ENCODE measurements at regions not wholly inside any gene's neighbourhood (a gene's known extent, or its start where the extent isn't known, plus 50 kb on each side); places are given as distances from the start of the nearest gene placed in this dataset.

DNA sequence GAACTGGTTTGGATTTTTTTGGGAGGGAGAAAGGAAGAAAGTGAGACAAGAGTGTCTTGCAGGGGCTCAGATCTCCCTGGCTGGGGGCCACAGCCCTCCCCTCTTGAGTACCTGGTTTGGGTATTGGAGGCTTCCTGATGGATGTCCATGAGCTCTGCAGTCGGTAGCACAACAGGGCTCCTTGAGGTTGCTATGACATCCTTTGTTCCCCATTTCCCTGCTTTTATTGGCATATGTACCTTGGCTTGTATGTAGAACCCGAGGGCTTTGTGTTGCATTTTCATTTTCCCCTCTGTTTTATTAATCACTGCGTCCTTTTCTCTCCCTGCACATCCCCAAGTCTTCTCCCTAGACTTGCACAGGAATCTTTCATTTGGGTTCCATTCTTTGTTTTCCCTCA is 355.5 kb upstream of the TSHZ2 start:
- Histone ChIP-seq H3K27ac (ENCODE audit: low read depth, low read length) (no peak overlapping the region), H3K9me3 (ENCODE audit: control insufficient read depth in 1 of 2, low read length in 2 of 2) (no peaks in the 10 kb centered on the region), H3K36me3 (ENCODE audit: insufficient read depth, low read length) (no peaks in the 10 kb centered on the region), H3K4me1 (ENCODE audit: insufficient read depth, low read length) (no peaks in the 10 kb centered on the region), H3K27me3 (ENCODE audit: insufficient read depth, low read length) (no peaks in the 10 kb centered on the region), H3K4me3 (ENCODE audit: low read length in 2 of 2) (no peak overlapping the region)
- H3K27me3 Mint-ChIP-seq = peaks cover 3 to 13% of the 10 kb centered on the region in 2 donors
- no peak overlapping the region for H3K27ac Mint-ChIP-seq
- DNase-seq = no peak
- H3K4me1 Mint-ChIP-seq = peaks cover 8 to 12% (median 10%) of the 10 kb centered on the region in 4 donors
- H3K36me3 Mint-ChIP-seq = no peaks in the 10 kb centered on the region
- no peak overlapping the region for H3K4me3 Mint-ChIP-seq
- intact Hi-C loops (cut with micrococcal nuclease) = no loop called here
- H3K9me3 Mint-ChIP-seq = peaks cover 0 to 2% (median 0%) of the 10 kb centered on the region in 8 donors
- POLR2A ChIA-PET (ENCODE audit: partially characterized antibody) = no interaction called here
- CTCF ChIA-PET (ENCODE audit: partially characterized antibody) = no interaction called here

- Mint-ChIP-seq H3K27me3 (peaks cover 3 to 13% of the 10 kb centered on the region in 2 donors), H3K4me3 (no peak overlapping the region), H3K9me3 (peaks cover 0 to 6% (median 1%) of the 10 kb centered on the region in 8 donors), H3K27ac (no peak overlapping the region), H3K36me3 (no peaks in the 10 kb centered on the region), H3K4me1 (peaks cover 4 to 5% (median 4%) of the 10 kb centered on the region in 4 donors)
- POLR2A ChIA-PET (ENCODE audit: partially characterized antibody) = no interaction called here
- CTCF ChIA-PET (ENCODE audit: partially characterized antibody) = no interaction called here
- Histone ChIP-seq H3K27me3 (ENCODE audit: insufficient read depth, low read length) (no peaks in the 10 kb centered on the region), H3K4me3 (ENCODE audit: low read length in 2 of 2) (no peak overlapping the region), H3K27ac (ENCODE audit: low read depth, low read length) (no peak overlapping the region), H3K9me3 (ENCODE audit: control insufficient read depth in 1 of 2, low read length in 2 of 2) (no peaks in the 10 kb centered on the region), H3K4me1 (ENCODE audit: insufficient read depth, low read length) (no peaks in the 10 kb centered on the region), H3K36me3 (ENCODE audit: insufficient read depth, low read length) (no peaks in the 10 kb centered on the region)
- intact Hi-C loops (cut with micrococcal nuclease) = no loop called here
- DNase-seq = no peak
These were observed 357.9 kb upstream of the TSHZ2 start for GRCh38 chr20:52614051-52614863.

- ChIA-PET CTCF (ENCODE audit: partially characterized antibody) (no interaction called here), POLR2A (ENCODE audit: partially characterized antibody) (no interaction called here)
- Histone ChIP-seq H3K4me3 (ENCODE audit: low read length in 2 of 2) (no peak overlapping the region), H3K9me3 (ENCODE audit: control insufficient read depth in 1 of 2, low read length in 2 of 2) (no peaks in the 10 kb centered on the region), H3K36me3 (ENCODE audit: insufficient read depth, low read length) (no peaks in the 10 kb centered on the region), H3K4me1 (ENCODE audit: insufficient read depth, low read length) (no peaks in the 10 kb centered on the region), H3K27me3 (ENCODE audit: insufficient read depth, low read length) (no peaks in the 10 kb centered on the region), H3K27ac (ENCODE audit: low read depth, low read length) (no peak overlapping the region)
- Mint-ChIP-seq H3K36me3 (no peaks in the 10 kb centered on the region), H3K4me1 (no peaks in the 10 kb centered on the region), H3K27ac (peak overlapping the region in 1 of 7 donors; percentile 43), H3K4me3 (no peak overlapping the region), H3K9me3 (peaks cover 0 to 6% (median 1%) of the 10 kb centered on the region in 8 donors), H3K27me3 (peaks cover 3 to 15% of the 10 kb centered on the region in 2 donors)
- intact Hi-C loops (cut with micrococcal nuclease) = no loop called here
- DNase-seq = no peak
These were observed 360.0 kb upstream of the TSHZ2 start for GRCh38 chr20:52612046-52612632.

- Mint-ChIP-seq H3K4me3 (no peak overlapping the region), H3K27me3 (peaks cover 3 to 10% of the 10 kb centered on the region in 2 donors), H3K27ac (no peak overlapping the region), H3K36me3 (no peaks in the 10 kb centered on the region), H3K4me1 (no peaks in the 10 kb centered on the region), H3K9me3 (peaks cover 0 to 6% (median 1%) of the 10 kb centered on the region in 8 donors)
- no peaks in the 10 kb centered on the region for H3K36me3 ChIP-seq (ENCODE audit: insufficient read depth, low read length)
- no peaks in the 10 kb centered on the region for H3K4me1 ChIP-seq (ENCODE audit: insufficient read depth, low read length)
- no peak for DNase-seq
- H3K9me3 ChIP-seq (ENCODE audit: control insufficient read depth in 1 of 2, low read length in 2 of 2) = no peaks in the 10 kb centered on the region
- intact Hi-C loops (cut with micrococcal nuclease) = no loop called here
- ChIA-PET POLR2A (ENCODE audit: partially characterized antibody) (no interaction called here), CTCF (ENCODE audit: partially characterized antibody) (no interaction called here)
- no peak overlapping the region for H3K27ac ChIP-seq (ENCODE audit: low read depth, low read length)
- no peaks in the 10 kb centered on the region for H3K27me3 ChIP-seq (ENCODE audit: insufficient read depth, low read length)
- H3K4me3 ChIP-seq (ENCODE audit: low read length in 2 of 2) = no peak overlapping the region
These were observed 361.4 kb upstream of the TSHZ2 start for GRCh38 chr20:52610749-52611148.

GRCh38 chr20:52601295-52601971 is 370.7 kb upstream of the TSHZ2 start:
- Histone ChIP-seq H3K9me3 (ENCODE audit: control insufficient read depth in 1 of 2, low read length in 2 of 2) (no peaks in the 10 kb centered on the region), H3K27ac (ENCODE audit: low read depth, low read length) (no peak overlapping the region), H3K36me3 (ENCODE audit: insufficient read depth, low read length) (no peaks in the 10 kb centered on the region), H3K4me3 (ENCODE audit: low read length in 2 of 2) (no peak overlapping the region), H3K4me1 (ENCODE audit: insufficient read depth, low read length) (no peaks in the 10 kb centered on the region), H3K27me3 (ENCODE audit: insufficient read depth, low read length) (no peaks in the 10 kb centered on the region)
- Mint-ChIP-seq H3K27ac (no peak overlapping the region), H3K9me3 (peaks cover 0 to 10% (median 3%) of the 10 kb centered on the region in 8 donors), H3K36me3 (peaks cover 0 to 4% of the 10 kb centered on the region in 2 donors), H3K4me3 (no peak overlapping the region), H3K27me3 (peaks cover 0 to 4% of the 10 kb centered on the region in 2 donors), H3K4me1 (no peaks in the 10 kb centered on the region)
- POLR2A ChIA-PET (ENCODE audit: partially characterized antibody) = no interaction called here
- intact Hi-C loops (cut with micrococcal nuclease) = no loop called here
- CTCF ChIA-PET (ENCODE audit: partially characterized antibody) = no interaction called here
- DNase-seq = no peak

DNA sequence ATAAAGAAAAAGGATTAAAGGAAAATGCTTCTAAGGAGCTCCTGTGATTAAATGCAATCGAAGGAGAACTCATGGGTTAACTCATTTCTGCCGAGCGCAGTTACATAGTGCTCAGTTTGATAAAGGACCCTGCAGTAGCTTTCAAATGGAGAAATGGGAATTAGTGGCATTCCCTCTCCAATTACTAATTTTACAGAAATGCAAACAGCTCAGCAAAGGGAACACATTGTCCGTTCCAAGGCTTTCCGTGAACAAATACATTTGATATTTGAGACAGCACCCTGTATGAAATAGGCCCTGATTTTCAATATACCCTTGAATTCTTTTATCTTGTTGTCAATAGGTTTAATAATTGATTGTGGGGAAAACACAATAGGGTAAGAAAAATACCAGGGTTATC is 375.9 kb upstream of the TSHZ2 start:
- Histone ChIP-seq H3K36me3 (ENCODE audit: insufficient read depth, low read length) (no peaks in the 10 kb centered on the region), H3K9me3 (ENCODE audit: control insufficient read depth in 1 of 2, low read length in 2 of 2) (no peaks in the 10 kb centered on the region), H3K4me3 (ENCODE audit: low read length in 2 of 2) (no peak overlapping the region), H3K27me3 (ENCODE audit: insufficient read depth, low read length) (no peaks in the 10 kb centered on the region), H3K4me1 (ENCODE audit: insufficient read depth, low read length) (no peaks in the 10 kb centered on the region), H3K27ac (ENCODE audit: low read depth, low read length) (no peak overlapping the region)
- H3K27me3 Mint-ChIP-seq = no peaks in the 10 kb centered on the region
- H3K36me3 Mint-ChIP-seq = no peaks in the 10 kb centered on the region
- DNase-seq = no peak
- intact Hi-C loops (cut with micrococcal nuclease) = no loop called here
- CTCF ChIA-PET (ENCODE audit: partially characterized antibody) = no interaction called here
- no peaks in the 10 kb centered on the region for H3K4me1 Mint-ChIP-seq
- POLR2A ChIA-PET (ENCODE audit: partially characterized antibody) = no interaction called here
- H3K4me3 Mint-ChIP-seq = no peak overlapping the region
- H3K27ac Mint-ChIP-seq = no peak overlapping the region
- peaks cover 0 to 10% (median 3%) of the 10 kb centered on the region in 8 donors for H3K9me3 Mint-ChIP-seq

GRCh38 chr20:52595518-52595917 is 376.6 kb upstream of the TSHZ2 start:
- CTCF ChIA-PET (ENCODE audit: partially characterized antibody) = no interaction called here

More at GRCh38 chr20:52595518-52595917, 376.6 kb upstream of the TSHZ2 start:
- no peak for DNase-seq
- intact Hi-C loops (cut with micrococcal nuclease) = no loop called here
- H3K27ac ChIP-seq (ENCODE audit: low read depth, low read length) = no peak overlapping the region
- no peaks in the 10 kb centered on the region for H3K4me1 Mint-ChIP-seq
- POLR2A ChIA-PET (ENCODE audit: partially characterized antibody) = no interaction called here
- H3K9me3 ChIP-seq (ENCODE audit: control insufficient read depth in 1 of 2, low read length in 2 of 2) = no peaks in the 10 kb centered on the region
- H3K27ac Mint-ChIP-seq = no peak overlapping the region
- H3K4me3 Mint-ChIP-seq = no peak overlapping the region
- no peaks in the 10 kb centered on the region for H3K36me3 Mint-ChIP-seq
- H3K4me1 ChIP-seq (ENCODE audit: insufficient read depth, low read length) = no peaks in the 10 kb centered on the region
- H3K36me3 ChIP-seq (ENCODE audit: insufficient read depth, low read length) = no peaks in the 10 kb centered on the region
- peaks cover 0 to 7% (median 2%) of the 10 kb centered on the region in 8 donors for H3K9me3 Mint-ChIP-seq
- no peaks in the 10 kb centered on the region for H3K27me3 ChIP-seq (ENCODE audit: insufficient read depth, low read length)
- H3K27me3 Mint-ChIP-seq = no peaks in the 10 kb centered on the region
- H3K4me3 ChIP-seq (ENCODE audit: low read length in 2 of 2) = no peak overlapping the region
